ENCODE measurements at regions not wholly inside any gene's neighbourhood (a gene's known extent, or its start where the extent isn't known, plus 50 kb on each side); places are given as distances from the start of the nearest gene placed in this dataset.

- H3K27me3 ChIP-seq = no peaks in the 10 kb centered on the region
- no peaks in the 10 kb centered on the region for H3K9me3 ChIP-seq
- TF ChIP-seq CTCF (IDR thresholded peaks at IDR 0.05 in 4 of 5, conservative IDR thresholded peaks at IDR 0.05 in 1 of 5) (no peak), POLR2A (IDR thresholded peaks at IDR 0.05) (no peak)
- ATAC-seq (no peak), DNase-seq (no peak)
- intact Hi-C loops (cut with DNase I; ENCODE audit: low total_unique reads) = no loop called here
- H3K4me3 ChIP-seq = no peak overlapping the region
- H3K36me3 ChIP-seq = no peaks in the 10 kb centered on the region
- in situ Hi-C loops (cut with MboI; ENCODE audit: low sequenced_read_pairs in 4 of 4) = no loop called here
- H3K4me1 ChIP-seq = no peaks in the 10 kb centered on the region
- no peak overlapping the region for H3K27ac ChIP-seq
Observed at GRCh38 chr15:29468899-29469298, 199.3 kb upstream of the NSMCE3 start.

- Histone ChIP-seq H3K4me1 (no peaks in the 10 kb centered on the region), H3K36me3 (no peaks in the 10 kb centered on the region), H3K4me3 (no peak overlapping the region), H3K27ac (no peak overlapping the region), H3K27me3 (no peaks in the 10 kb centered on the region), H3K9me3 (no peaks in the 10 kb centered on the region)
- no peak for DNase-seq
- ATAC-seq = no peak
- in situ Hi-C loops (cut with MboI; ENCODE audit: low sequenced_read_pairs in 4 of 4) (no loop called here), intact Hi-C loops (cut with DNase I; ENCODE audit: low total_unique reads) (no loop called here)
- no peak for TF ChIP-seq POLR2A (IDR thresholded peaks at IDR 0.05)
- no peak for TF ChIP-seq CTCF (IDR thresholded peaks at IDR 0.05 in 4 of 5, conservative IDR thresholded peaks at IDR 0.05 in 1 of 5)
Observed at GRCh38 chr15:29467091-29467490, 197.5 kb upstream of the NSMCE3 start.

- Histone ChIP-seq H3K36me3 (no peaks in the 10 kb centered on the region), H3K27ac (no peak overlapping the region), H3K4me1 (no peaks in the 10 kb centered on the region), H3K27me3 (no peaks in the 10 kb centered on the region), H3K9me3 (no peaks in the 10 kb centered on the region), H3K4me3 (no peak overlapping the region)
- in situ Hi-C loops (cut with MboI; ENCODE audit: low sequenced_read_pairs in 4 of 4) = no loop called here
- DNase-seq (no peak), ATAC-seq (no peak)
- intact Hi-C loops (cut with DNase I; ENCODE audit: low total_unique reads) = no loop called here
- TF ChIP-seq POLR2A (IDR thresholded peaks at IDR 0.05) (no peak), CTCF (IDR thresholded peaks at IDR 0.05 in 4 of 5, conservative IDR thresholded peaks at IDR 0.05 in 1 of 5) (no peak)
Observed at GRCh38 chr15:29466292-29466691, 196.7 kb upstream of the NSMCE3 start.

- no peak for TF ChIP-seq CTCF (IDR thresholded peaks at IDR 0.05 in 4 of 5, conservative IDR thresholded peaks at IDR 0.05 in 1 of 5)
- no peak overlapping the region for H3K27ac ChIP-seq
- in situ Hi-C loops (cut with MboI; ENCODE audit: low sequenced_read_pairs in 4 of 4) = no loop called here
- no peak for ATAC-seq
- no peaks in the 10 kb centered on the region for H3K9me3 ChIP-seq
- no peaks in the 10 kb centered on the region for H3K27me3 ChIP-seq
- no peak for DNase-seq
- H3K4me3 ChIP-seq = no peak overlapping the region
- no peaks in the 10 kb centered on the region for H3K4me1 ChIP-seq
- no peaks in the 10 kb centered on the region for H3K36me3 ChIP-seq
- intact Hi-C loops (cut with DNase I; ENCODE audit: low total_unique reads) = no loop called here
Observed at GRCh38 chr15:29465816-29466215, 196.2 kb upstream of the NSMCE3 start.

- DNase-seq (no peak), ATAC-seq (no peak)
- H3K27ac ChIP-seq = no peak overlapping the region
- H3K9me3 ChIP-seq = no peaks in the 10 kb centered on the region
- no peaks in the 10 kb centered on the region for H3K36me3 ChIP-seq
- H3K4me1 ChIP-seq = no peaks in the 10 kb centered on the region
- TF ChIP-seq POLR2A (IDR thresholded peaks at IDR 0.05) (no peak), CTCF (IDR thresholded peaks at IDR 0.05 in 4 of 5, conservative IDR thresholded peaks at IDR 0.05 in 1 of 5) (no peak)
- in situ Hi-C loops (cut with MboI; ENCODE audit: low sequenced_read_pairs in 4 of 4) = no loop called here
- intact Hi-C loops (cut with DNase I; ENCODE audit: low total_unique reads) = no loop called here
- no peaks in the 10 kb centered on the region for H3K27me3 ChIP-seq
- no peak overlapping the region for H3K4me3 ChIP-seq
Observed at GRCh38 chr15:29465196-29465595, 195.6 kb upstream of the NSMCE3 start.
